ENCODE measurements at regions not wholly inside any gene's neighbourhood (a gene's known extent, or its start where the extent isn't known, plus 50 kb on each side); places are given as distances from the start of the nearest gene placed in this dataset.

- TF ChIP-seq CTCF (IDR thresholded peaks at IDR 0.05), result no peak
- peaks cover 7% of the 10 kb centered on the region for H3K27me3 Mint-ChIP-seq
- no peak overlapping the region for H3K27ac Mint-ChIP-seq
- DNase-seq (no peak), ATAC-seq (ENCODE audit: low read depth) (no peak)
- intact Hi-C loops (cut with micrococcal nuclease), result no loop called here
- CTCF ChIA-PET, result no interaction called here
- no peaks in the 10 kb centered on the region for H3K9me3 Mint-ChIP-seq
- no peaks in the 10 kb centered on the region for H3K36me3 Mint-ChIP-seq (ENCODE audit: low read depth)
- POLR2A ChIA-PET, result no interaction called here
- H3K4me1 Mint-ChIP-seq, result no peaks in the 10 kb centered on the region
- no peak overlapping the region for H3K4me3 Mint-ChIP-seq
Observed at GRCh38 chr1:224533517-224533916, 82.6 kb upstream of the CNIH3 start.

- Mint-ChIP-seq H3K4me1 (no peaks in the 10 kb centered on the region), H3K9me3 (no peaks in the 10 kb centered on the region), H3K27me3 (peaks cover 7% of the 10 kb centered on the region), H3K36me3 (ENCODE audit: low read depth) (no peaks in the 10 kb centered on the region), H3K27ac (no peak overlapping the region), H3K4me3 (no peak overlapping the region)
- CTCF ChIA-PET, result no interaction called here
- TF ChIP-seq CTCF (IDR thresholded peaks at IDR 0.05), result no peak
- DNase-seq, result no peak
- POLR2A ChIA-PET, result no interaction called here
- no peak for ATAC-seq (ENCODE audit: low read depth)
- intact Hi-C loops (cut with micrococcal nuclease), result no loop called here
Observed at GRCh38 chr1:224534731-224535130, 81.4 kb upstream of the CNIH3 start.

- H3K27me3 Mint-ChIP-seq, result peaks cover 12% of the 10 kb centered on the region
- H3K27ac Mint-ChIP-seq, result no peak overlapping the region
- H3K4me1 Mint-ChIP-seq, result no peaks in the 10 kb centered on the region
- H3K9me3 Mint-ChIP-seq, result no peaks in the 10 kb centered on the region
- no peak for TF ChIP-seq CTCF (IDR thresholded peaks at IDR 0.05)
- intact Hi-C loops (cut with micrococcal nuclease), result no loop called here
- POLR2A ChIA-PET, result no interaction called here
- DNase-seq (no peak), ATAC-seq (ENCODE audit: low read depth) (no peak)
- CTCF ChIA-PET, result no interaction called here
- no peak overlapping the region for H3K4me3 Mint-ChIP-seq
- no peaks in the 10 kb centered on the region for H3K36me3 Mint-ChIP-seq (ENCODE audit: low read depth)
Observed at GRCh38 chr1:224535641-224536040, 80.5 kb upstream of the CNIH3 start.

GRCh38 chr1:224539971-224540370, 76.1 kb upstream of the CNIH3 start:
- Mint-ChIP-seq H3K4me3 (no peak overlapping the region), H3K27ac (no peak overlapping the region), H3K36me3 (ENCODE audit: low read depth) (no peaks in the 10 kb centered on the region), H3K9me3 (no peaks in the 10 kb centered on the region), H3K4me1 (no peaks in the 10 kb centered on the region), H3K27me3 (peaks cover 8% of the 10 kb centered on the region)
- no peak for DNase-seq
- intact Hi-C loops (cut with micrococcal nuclease), result no loop called here
- ChIA-PET POLR2A (no interaction called here), CTCF (no interaction called here)
- TF ChIP-seq CTCF (IDR thresholded peaks at IDR 0.05), result no peak
- no peak for ATAC-seq (ENCODE audit: low read depth)

GRCh38 chr1:224540535-224540934, 75.6 kb upstream of the CNIH3 start:
- ChIA-PET CTCF (no interaction called here), POLR2A (no interaction called here)
- Mint-ChIP-seq H3K36me3 (ENCODE audit: low read depth) (no peaks in the 10 kb centered on the region), H3K9me3 (no peaks in the 10 kb centered on the region), H3K4me1 (no peaks in the 10 kb centered on the region), H3K27me3 (peaks cover 11% of the 10 kb centered on the region), H3K4me3 (no peak overlapping the region), H3K27ac (no peak overlapping the region)
- DNase-seq (no peak), ATAC-seq (ENCODE audit: low read depth) (no peak)
- no peak for TF ChIP-seq CTCF (IDR thresholded peaks at IDR 0.05)
- intact Hi-C loops (cut with micrococcal nuclease), result no loop called here

Measured in activated B cell treated with CpG ODN at 0.5 μM for 24 hours (primary cell).